Neural cell (in vitro differentiated cells): ENCODE measurements at regions not wholly inside any gene's neighbourhood (a gene's known extent, or its start where the extent isn't known, plus 50 kb on each side); places are given as distances from the start of the nearest gene placed in this dataset.

Source experiments
- H2AFZ ChIP-seq: fragments of 200-600, 300-800 bp; sonication (generic), shearing (Covaris generic); 2 replicates; pipeline ENCODE4 v1.6.0; 2014; ENCODE audit warnings: low read depth, mild to moderate bottlenecking, antibody characterized with exemption, low read length, moderate library complexity
- H3F3A ChIP-seq: fragments of 200-600 bp; shearing (Covaris generic); 2 replicates; pipeline ENCODE4 v1.6.1; 2016; ENCODE audit warnings: mild to moderate bottlenecking, moderate library complexity, mixed read lengths, antibody characterized with exemption, low read length; ENCODE audit not compliant: insufficient read depth, poor library complexity, severe bottlenecking
- H3K27ac ChIP-seq: fragments of 200-600, 300-800 bp; sonication (generic), shearing (Covaris generic); 2 replicates; pipeline ENCODE4 v1.5.1; 2014; ENCODE audit warnings: mild to moderate bottlenecking, low read length, moderate library complexity
- H3K27me3 ChIP-seq: fragments of 300-800, 200-600 bp; sonication (generic), shearing (Covaris generic); 2 replicates; pipeline ENCODE4 v1.6.0; 2014; ENCODE audit warnings: mild to moderate bottlenecking, low read depth, low read length, moderate library complexity; ENCODE audit not compliant: insufficient read depth
- H3K36me3 ChIP-seq: fragments of 300-800, 200-600 bp; sonication (generic), shearing (Covaris generic); 2 replicates; pipeline ENCODE4 v1.5.1; 2014; ENCODE audit warnings: mild to moderate bottlenecking, antibody characterized with exemption, low read length, moderate library complexity; ENCODE audit not compliant: insufficient read depth
- H3K4me2 ChIP-seq: fragments of 300-800, 200-600 bp; sonication (generic), shearing (Covaris generic); 2 replicates; pipeline ENCODE4 v1.6.0; 2014; ENCODE audit warnings: mild to moderate bottlenecking, low read length
- H3K4me3 ChIP-seq: fragments of 300-800, 200-600 bp; sonication (generic), shearing (Covaris generic); 2 replicates; pipeline ENCODE4 v1.5.1; 2014; ENCODE audit warnings: mild to moderate bottlenecking, low read length, moderate library complexity
- H3K79me2 ChIP-seq: fragments of 200-600 bp; shearing (Covaris generic); replicated peaks from 2 replicates; pipeline ENCODE4 v1.6.0; 2014; ENCODE audit warnings: mild to moderate bottlenecking, low read length, moderate library complexity; ENCODE audit not compliant: insufficient read depth
- H3K9ac ChIP-seq: fragments of 300-800, 200-600 bp; sonication (generic), shearing (Covaris generic); 2 replicates; pipeline ENCODE4 v1.6.1; 2016; ENCODE audit warnings: mild to moderate bottlenecking, low read length, mixed read lengths
- H3K9me2 ChIP-seq: fragments of 200-600 bp; shearing (Covaris generic); 2 replicates; pipeline ENCODE4 v1.6.1; 2016; ENCODE audit warnings: mild to moderate bottlenecking, low read length, mixed read lengths; ENCODE audit not compliant: insufficient read depth
- H3K9me3 ChIP-seq: fragments of 200-600, 300-800 bp; sonication (generic), shearing (Covaris generic); 2 replicates; pipeline ENCODE4 v1.6.1; 2016; ENCODE audit warnings: mild to moderate bottlenecking, mixed run types, low read length, moderate library complexity, mixed read lengths
- H4K20me1 ChIP-seq: fragments of 200-600 bp; shearing (Covaris generic); 2 replicates; pipeline ENCODE4 v1.6.1; 2016; ENCODE audit warnings: mild to moderate bottlenecking, mixed run types; ENCODE audit not compliant: insufficient read depth
- CTCF ChIP-seq: fragments of 450-650 bp; IDR thresholded peaks from 2 replicates; pipeline ENCODE4 v1.5.1; 2014; ENCODE audit warnings: antibody characterized with exemption, mild to moderate bottlenecking, moderate library complexity; ENCODE audit not compliant: poor library complexity, severe bottlenecking
- EP300 ChIP-seq: fragments of 450-650 bp; conservative IDR thresholded peaks from 2 replicates; pipeline ENCODE4 v1.6.1; 2014; ENCODE audit warnings: antibody characterized with exemption, mild to moderate bottlenecking, moderate library complexity; ENCODE audit not compliant: poor library complexity, severe bottlenecking
- EZH2 ChIP-seq: fragments of 200-600, 300-800 bp; shearing (Covaris generic), sonication (generic); IDR thresholded peaks from 2 replicates; pipeline ENCODE4 v1.6.1; 2014; ENCODE audit warnings: antibody characterized with exemption, low read length, borderline replicate concordance, mild to moderate bottlenecking; ENCODE audit not compliant: insufficient read depth, poor library complexity, severe bottlenecking
- MXI1 ChIP-seq: fragments of 450-650 bp; conservative IDR thresholded peaks from 2 replicates; pipeline ENCODE4 v1.6.1; 2014; ENCODE audit warnings: antibody characterized with exemption, mild to moderate bottlenecking; ENCODE audit not compliant: poor library complexity, severe bottlenecking
- POLR2AphosphoS5 ChIP-seq: IDR thresholded peaks from 2 replicates; pipeline ENCODE4 v1.6.1; 2012
- RAD21 ChIP-seq: fragments of 450-650 bp; conservative IDR thresholded peaks from 2 replicates; pipeline ENCODE4 v1.6.1; 2014; ENCODE audit warnings: antibody characterized with exemption, mild to moderate bottlenecking, moderate library complexity
- SMC3 ChIP-seq: fragments of 450-650 bp; conservative IDR thresholded peaks from 2 replicates; pipeline ENCODE4 v1.6.1; 2014; ENCODE audit warnings: antibody characterized with exemption, mild to moderate bottlenecking, moderate library complexity; ENCODE audit not compliant: poor library complexity
- TAF1 ChIP-seq: IDR thresholded peaks from 2 replicates; pipeline ENCODE4 v1.6.1; 2012; ENCODE audit warnings: low read depth
- TF ChIP-seq, protein P1 (sequence below): IDR thresholded peaks from 2 replicates; pipeline ENCODE4 v1.6.1; 2012; ENCODE audit warnings: borderline replicate concordance

- Histone ChIP-seq H3K27ac (no peak overlapping the region), H3K27me3 (no peaks in the 10 kb centered on the region), H3F3A (no peaks in the 10 kb centered on the region), H3K9me2 (no peaks in the 10 kb centered on the region), H3K9me3 (no peaks in the 10 kb centered on the region), H3K4me2 (no peak overlapping the region), H3K9ac (no peak overlapping the region), H3K36me3 (no peaks in the 10 kb centered on the region), H2AFZ (no peak overlapping the region), H3K79me2 (no peaks in the 10 kb centered on the region), H3K4me3 (no peak overlapping the region), H4K20me1 (no peaks in the 10 kb centered on the region)
- TF ChIP-seq SMC3 = no peak
- TF ChIP-seq EP300 = no peak
- no peak for TF ChIP-seq TAF1
- no peak for TF ChIP-seq POLR2AphosphoS5
- TF ChIP-seq, protein P1, sequence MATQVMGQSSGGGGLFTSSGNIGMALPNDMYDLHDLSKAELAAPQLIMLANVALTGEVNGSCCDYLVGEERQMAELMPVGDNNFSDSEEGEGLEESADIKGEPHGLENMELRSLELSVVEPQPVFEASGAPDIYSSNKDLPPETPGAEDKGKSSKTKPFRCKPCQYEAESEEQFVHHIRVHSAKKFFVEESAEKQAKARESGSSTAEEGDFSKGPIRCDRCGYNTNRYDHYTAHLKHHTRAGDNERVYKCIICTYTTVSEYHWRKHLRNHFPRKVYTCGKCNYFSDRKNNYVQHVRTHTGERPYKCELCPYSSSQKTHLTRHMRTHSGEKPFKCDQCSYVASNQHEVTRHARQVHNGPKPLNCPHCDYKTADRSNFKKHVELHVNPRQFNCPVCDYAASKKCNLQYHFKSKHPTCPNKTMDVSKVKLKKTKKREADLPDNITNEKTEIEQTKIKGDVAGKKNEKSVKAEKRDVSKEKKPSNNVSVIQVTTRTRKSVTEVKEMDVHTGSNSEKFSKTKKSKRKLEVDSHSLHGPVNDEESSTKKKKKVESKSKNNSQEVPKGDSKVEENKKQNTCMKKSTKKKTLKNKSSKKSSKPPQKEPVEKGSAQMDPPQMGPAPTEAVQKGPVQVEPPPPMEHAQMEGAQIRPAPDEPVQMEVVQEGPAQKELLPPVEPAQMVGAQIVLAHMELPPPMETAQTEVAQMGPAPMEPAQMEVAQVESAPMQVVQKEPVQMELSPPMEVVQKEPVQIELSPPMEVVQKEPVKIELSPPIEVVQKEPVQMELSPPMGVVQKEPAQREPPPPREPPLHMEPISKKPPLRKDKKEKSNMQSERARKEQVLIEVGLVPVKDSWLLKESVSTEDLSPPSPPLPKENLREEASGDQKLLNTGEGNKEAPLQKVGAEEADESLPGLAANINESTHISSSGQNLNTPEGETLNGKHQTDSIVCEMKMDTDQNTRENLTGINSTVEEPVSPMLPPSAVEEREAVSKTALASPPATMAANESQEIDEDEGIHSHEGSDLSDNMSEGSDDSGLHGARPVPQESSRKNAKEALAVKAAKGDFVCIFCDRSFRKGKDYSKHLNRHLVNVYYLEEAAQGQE = no peak
- no peak for TF ChIP-seq RAD21
- no peak for TF ChIP-seq MXI1
- TF ChIP-seq EZH2 = no peak
- no peak for TF ChIP-seq CTCF
Observed at GRCh38 chr4:28373191-28373590, 1512.5 kb downstream of the STIM2 start.

DNA sequence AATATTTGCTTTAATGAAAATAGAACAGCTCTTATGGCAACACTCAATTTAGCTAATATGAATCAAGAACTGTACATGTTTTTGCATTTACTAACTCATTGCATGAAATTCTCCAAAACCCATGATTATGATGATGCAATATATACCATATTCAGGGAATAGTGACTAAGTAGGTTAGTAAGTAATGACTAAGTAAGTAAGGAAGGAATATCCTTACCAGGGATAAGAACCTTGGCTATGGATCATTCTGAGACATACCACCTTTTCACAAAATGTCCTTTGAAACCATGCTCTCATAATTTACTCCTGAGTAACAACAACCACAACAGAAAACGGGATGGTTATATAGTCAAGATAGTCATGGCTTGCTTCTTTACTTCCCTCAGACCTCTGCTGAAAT is 1513.0 kb downstream of the STIM2 start:
- H3K9me3 ChIP-seq = no peaks in the 10 kb centered on the region
- H3K27ac ChIP-seq = no peak overlapping the region
- no peak overlapping the region for H3K4me2 ChIP-seq
- no peaks in the 10 kb centered on the region for H4K20me1 ChIP-seq
- H3K79me2 ChIP-seq = no peaks in the 10 kb centered on the region
- H3K27me3 ChIP-seq = no peaks in the 10 kb centered on the region
- H3K36me3 ChIP-seq = no peaks in the 10 kb centered on the region
- no peaks in the 10 kb centered on the region for H3F3A ChIP-seq
- H3K9ac ChIP-seq = no peak overlapping the region
- H3K4me3 ChIP-seq = no peak overlapping the region
- no peak overlapping the region for H2AFZ ChIP-seq
- H3K9me2 ChIP-seq = no peaks in the 10 kb centered on the region
- TF ChIP-seq TAF1 (no peak), EP300 (no peak), MXI1 (no peak), SMC3 (no peak)
- TF ChIP-seq, protein P1 = no peak
